ENCODE measurements at regions not wholly inside any gene's neighbourhood (a gene's known extent, or its start where the extent isn't known, plus 50 kb on each side); places are given as distances from the start of the nearest gene placed in this dataset.

DNA sequence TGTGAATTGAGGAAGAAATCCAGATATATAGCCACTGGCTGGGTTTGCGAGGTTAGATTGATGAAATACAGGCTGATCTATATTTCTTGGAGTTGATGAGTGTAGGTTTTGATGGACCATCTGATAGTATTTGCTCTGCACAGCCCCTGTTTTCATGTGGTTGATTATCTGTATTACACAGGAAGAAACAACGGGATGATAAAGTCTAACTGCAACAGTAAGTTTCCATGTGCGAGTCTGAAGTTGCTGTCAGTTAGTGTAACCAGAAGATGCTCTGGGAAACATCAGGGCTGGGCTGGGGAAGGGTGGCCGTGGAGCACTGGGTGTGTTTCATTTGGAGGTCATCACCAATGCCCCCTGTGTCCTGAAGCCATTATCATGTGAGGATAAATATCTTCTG is 148.4 kb upstream of the SFRP2 start:
- TF ChIP-seq POLR2A (IDR thresholded peaks at IDR 0.05; ENCODE audit: low read depth) (no peak), CTCF (IDR thresholded peaks at IDR 0.05) (no peak), EP300 (IDR thresholded peaks at IDR 0.05) (no peak)
